Peyer's patch (tissue), 4 donors: ENCODE measurements at regions not wholly inside any gene's neighbourhood (a gene's known extent, or its start where the extent isn't known, plus 50 kb on each side); places are given as distances from the start of the nearest gene placed in this dataset.

ENCODE experiments used
- DNase-seq, 3 donors: peaks; one replicate each; pipeline ENCODE4 v3.0.0-alpha.2; 2017 to 2019
- H3K27ac ChIP-seq, 4 donors: fragments of 200-600 bp; sonication (generic); one replicate each; pipeline ENCODE4 v1.5.1; 2016 to 2019
- H3K27me3 ChIP-seq, 2 donors: fragments of 200-600 bp; sonication (generic); one replicate each; pipeline ENCODE4 v1.5.1; 2019
- H3K36me3 ChIP-seq, 3 donors: fragments of 200-600 bp; sonication (generic); one replicate each; pipeline ENCODE4 v1.5.1; 2016 to 2019
- H3K4me1 ChIP-seq, 4 donors: fragments of 200-600 bp; sonication (generic); one replicate each; pipeline ENCODE4 v1.5.1; 2016 to 2019
- H3K4me3 ChIP-seq, 4 donors: fragments of 200-600 bp; sonication (generic); 1 replicate in 3 of 4; 2 replicates in 1 of 4; pipeline ENCODE4 v1.5.1; 2016 to 2019; ENCODE audit warnings: mild to moderate bottlenecking in 1 of 4
- H3K9me3 ChIP-seq, 4 donors: fragments of 200-600 bp; sonication (generic); one replicate each; pipeline ENCODE4 v1.5.1; 2016 to 2019; ENCODE audit warnings: mild to moderate bottlenecking in 1 of 4
- CTCF ChIP-seq, 6 experiments: fragments of 450-650 bp in 4 of 6; fragments of 200-600 bp in 2 of 6; sonication (generic) in 1 of 6; IDR thresholded peaks; one replicate each; pipeline ENCODE4 v1.5.1; 2017 to 2019; ENCODE audit warnings: antibody characterized with exemption in 6 of 6, mild to moderate bottlenecking in 3 of 6, moderate library complexity in 1 of 6
- POLR2A ChIP-seq, 2 donors: fragments of 450-650 bp; IDR thresholded peaks; one replicate each; pipeline ENCODE4 v1.5.1; 2017; ENCODE audit warnings: antibody characterized with exemption in 2 of 2, mild to moderate bottlenecking in 2 of 2, moderate library complexity in 2 of 2

DNA sequence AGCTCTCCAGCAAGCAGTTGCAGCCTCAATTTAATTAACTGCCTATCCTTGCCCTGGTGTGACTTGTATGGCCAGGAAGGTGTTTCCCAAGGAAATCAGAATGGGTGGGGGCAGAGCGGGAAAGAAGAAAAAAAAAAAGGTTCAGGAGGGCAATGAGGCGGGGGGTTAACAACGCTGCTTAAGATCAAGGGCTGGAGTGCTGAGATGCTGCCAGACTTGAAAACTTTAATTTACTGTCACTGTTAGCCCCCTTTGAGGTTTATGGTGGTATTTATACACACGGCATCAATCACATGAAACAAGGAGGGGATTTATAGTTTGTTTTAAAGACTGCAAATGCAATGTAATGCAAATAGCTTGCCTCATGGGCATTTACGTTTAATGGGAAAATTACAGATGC lies 319.4 kb upstream of the NR2F2 start:
- TF ChIP-seq CTCF (IDR thresholded peaks at IDR 0.05) (no peak), POLR2A (IDR thresholded peaks at IDR 0.05) (no peak)
- no peaks in the 10 kb centered on the region for H3K36me3 ChIP-seq
- no peaks in the 10 kb centered on the region for H3K27me3 ChIP-seq
- H3K27ac ChIP-seq, result no peak overlapping the region
- H3K9me3 ChIP-seq, result no peaks in the 10 kb centered on the region
- no peak overlapping the region for H3K4me3 ChIP-seq
- no peak for DNase-seq
- no peaks in the 10 kb centered on the region for H3K4me1 ChIP-seq

DNA sequence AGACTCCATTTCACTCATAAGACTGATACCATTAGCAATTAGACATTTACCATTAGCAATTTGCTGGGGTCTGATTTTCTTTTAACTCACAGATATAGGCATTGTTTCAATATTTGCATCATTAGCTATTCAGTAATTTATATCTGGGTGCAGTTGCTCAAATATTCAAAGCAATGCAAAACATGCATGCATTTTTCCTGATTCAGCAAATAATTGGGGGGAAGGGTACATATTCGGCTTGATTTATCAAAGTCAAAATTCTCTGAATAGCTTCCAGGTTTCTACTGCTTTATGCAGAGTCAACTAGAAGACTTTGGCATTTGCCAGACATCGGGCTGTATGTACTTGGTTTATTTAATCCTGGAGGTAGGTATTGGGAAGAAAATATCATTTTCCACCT lies 315.6 kb upstream of the NR2F2 start:
- H3K4me3 ChIP-seq, result no peak overlapping the region
- TF ChIP-seq POLR2A (IDR thresholded peaks at IDR 0.05) (no peak), CTCF (IDR thresholded peaks at IDR 0.05) (no peak)

GRCh38 chr15:96019114-96019513 lies 311.4 kb upstream of the NR2F2 start:
- no peaks in the 10 kb centered on the region for H3K36me3 ChIP-seq
- no peaks in the 10 kb centered on the region for H3K27me3 ChIP-seq
- no peak for DNase-seq
- no peak overlapping the region for H3K27ac ChIP-seq
- no peak overlapping the region for H3K4me3 ChIP-seq
- TF ChIP-seq CTCF (IDR thresholded peaks at IDR 0.05), result no peak
- no peak for TF ChIP-seq POLR2A (IDR thresholded peaks at IDR 0.05)
- no peaks in the 10 kb centered on the region for H3K4me1 ChIP-seq
- H3K9me3 ChIP-seq, result no peaks in the 10 kb centered on the region

More for the DNA sequence above, 315.6 kb upstream of the NR2F2 start:
- no peak for DNase-seq
- Histone ChIP-seq H3K9me3 (no peaks in the 10 kb centered on the region), H3K36me3 (no peaks in the 10 kb centered on the region), H3K4me1 (no peaks in the 10 kb centered on the region), H3K27ac (no peak overlapping the region), H3K27me3 (no peaks in the 10 kb centered on the region)

DNA sequence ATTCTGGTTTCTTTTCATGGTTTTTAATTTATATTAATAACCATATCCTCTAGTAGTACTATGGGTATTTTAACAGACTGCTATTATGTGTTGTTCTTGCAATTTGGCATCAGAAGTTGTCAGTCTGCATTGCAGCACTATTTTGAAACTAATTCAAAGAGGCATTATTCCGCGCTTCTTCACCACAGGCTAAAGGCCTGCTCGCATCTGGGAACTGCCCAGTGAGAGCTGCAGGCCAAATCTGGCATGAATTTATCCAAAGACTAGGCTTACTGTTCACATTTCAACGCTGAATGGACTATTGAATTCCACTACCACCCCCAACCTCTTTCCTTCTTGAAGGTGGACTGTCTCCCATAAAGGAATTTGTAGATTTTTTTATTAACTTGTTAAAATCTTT lies 310.4 kb upstream of the NR2F2 start:
- Histone ChIP-seq H3K4me3 (no peak overlapping the region), H3K27me3 (no peaks in the 10 kb centered on the region)
- TF ChIP-seq CTCF (IDR thresholded peaks at IDR 0.05) (no peak), POLR2A (IDR thresholded peaks at IDR 0.05) (no peak)

DNA sequence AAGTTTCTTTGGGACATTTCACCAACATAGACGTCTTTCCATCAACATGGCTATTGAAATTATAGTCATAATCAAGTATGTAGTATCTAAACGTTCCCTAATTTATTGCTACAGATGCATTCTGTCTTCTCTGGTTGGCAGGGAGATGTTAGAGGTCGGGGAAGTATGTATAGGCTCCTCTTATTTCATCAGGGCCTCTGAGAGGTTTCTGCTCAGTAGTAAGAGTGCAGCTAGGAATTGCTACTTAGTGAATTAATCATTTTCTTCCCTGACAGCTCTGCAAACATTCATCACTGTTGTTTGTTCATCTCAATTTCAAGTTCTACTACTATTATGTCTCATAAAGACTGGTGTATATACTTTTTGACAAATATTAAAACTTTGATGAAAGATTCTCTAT lies 309.7 kb upstream of the NR2F2 start:
- no peaks in the 10 kb centered on the region for H3K9me3 ChIP-seq
- no peak for DNase-seq
- no peak for TF ChIP-seq POLR2A (IDR thresholded peaks at IDR 0.05)
- TF ChIP-seq CTCF (IDR thresholded peaks at IDR 0.05), result no peak
- H3K36me3 ChIP-seq, result no peaks in the 10 kb centered on the region
- H3K4me1 ChIP-seq, result no peaks in the 10 kb centered on the region
- H3K4me3 ChIP-seq, result no peak overlapping the region
- H3K27ac ChIP-seq, result no peak overlapping the region
- H3K27me3 ChIP-seq, result no peaks in the 10 kb centered on the region

More for the DNA sequence above, 310.4 kb upstream of the NR2F2 start:
- Histone ChIP-seq H3K4me1 (no peaks in the 10 kb centered on the region), H3K27ac (no peak overlapping the region), H3K9me3 (no peaks in the 10 kb centered on the region), H3K36me3 (no peaks in the 10 kb centered on the region)
- DNase-seq, result no peak

DNA sequence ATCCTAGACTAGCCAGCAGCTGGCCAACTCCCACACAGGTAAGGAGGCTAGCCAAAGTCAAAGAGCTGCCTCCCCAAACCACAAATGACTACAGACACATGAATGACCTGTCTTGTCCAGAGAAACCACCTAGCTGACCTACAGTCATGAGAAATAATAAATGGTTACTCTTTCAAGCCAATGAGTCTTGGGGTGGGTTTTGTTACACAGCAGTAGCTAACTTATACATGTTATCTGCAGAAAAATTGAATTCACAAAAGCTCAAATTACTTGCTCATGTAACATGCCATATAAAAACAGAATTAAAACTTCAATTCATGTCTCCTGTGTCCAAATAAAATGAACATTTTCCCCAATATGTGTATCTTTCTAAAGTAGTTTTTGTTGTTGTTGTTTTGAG lies 307.4 kb upstream of the NR2F2 start:
- TF ChIP-seq CTCF (IDR thresholded peaks at IDR 0.05) (no peak), POLR2A (IDR thresholded peaks at IDR 0.05) (no peak)
- H3K36me3 ChIP-seq, result no peaks in the 10 kb centered on the region
- H3K4me3 ChIP-seq, result no peak overlapping the region
- no peaks in the 10 kb centered on the region for H3K27me3 ChIP-seq
- no peaks in the 10 kb centered on the region for H3K4me1 ChIP-seq
- no peak overlapping the region for H3K27ac ChIP-seq
- H3K9me3 ChIP-seq, result no peaks in the 10 kb centered on the region
- no peak for DNase-seq
